Neural progenitor cell (in vitro differentiated cells): ENCODE measurements at regions not wholly inside any gene's neighbourhood (a gene's known extent, or its start where the extent isn't known, plus 50 kb on each side); places are given as distances from the start of the nearest gene placed in this dataset.

ENCODE experiments used
- EZH2 ChIP-seq: fragments of 200-600 bp; sonication (generic); IDR thresholded peaks from 2 replicates; pipeline ENCODE4 v1.6.1; 2017; ENCODE audit warnings: antibody characterized with exemption, mild to moderate bottlenecking, moderate library complexity
- EZH2phosphoT487 ChIP-seq: fragments of 200-600 bp; sonication (generic); IDR thresholded peaks from 2 replicates; pipeline ENCODE4 v1.6.1; 2017; ENCODE audit warnings: antibody characterized with exemption
- TF ChIP-seq, protein P1 (sequence below): fragments of 200-600 bp; sonication (generic); IDR thresholded peaks from 2 replicates; pipeline ENCODE4 v1.5.1; 2017; ENCODE audit warnings: antibody characterized with exemption, mild to moderate bottlenecking

DNA sequence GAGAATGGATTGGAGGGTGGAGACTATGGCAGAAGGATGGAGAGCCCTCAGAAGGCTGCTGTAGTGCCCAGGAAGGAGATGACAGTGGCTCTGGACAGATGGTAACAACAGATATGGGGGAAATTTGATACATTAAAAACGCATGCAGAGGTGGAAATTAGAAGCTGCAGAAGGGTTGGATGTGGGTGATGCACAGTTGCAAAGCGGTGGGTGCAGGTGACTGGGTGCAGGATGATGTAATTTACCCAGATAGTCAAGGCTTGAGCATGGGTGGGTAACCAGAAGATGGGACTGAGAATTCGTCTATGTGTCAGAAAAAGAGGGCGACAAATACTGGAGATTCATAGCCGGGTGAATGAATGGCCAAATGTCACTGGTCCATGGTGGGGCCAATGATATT lies 570.3 kb downstream of the MN1 start:
- TF ChIP-seq, protein P1, sequence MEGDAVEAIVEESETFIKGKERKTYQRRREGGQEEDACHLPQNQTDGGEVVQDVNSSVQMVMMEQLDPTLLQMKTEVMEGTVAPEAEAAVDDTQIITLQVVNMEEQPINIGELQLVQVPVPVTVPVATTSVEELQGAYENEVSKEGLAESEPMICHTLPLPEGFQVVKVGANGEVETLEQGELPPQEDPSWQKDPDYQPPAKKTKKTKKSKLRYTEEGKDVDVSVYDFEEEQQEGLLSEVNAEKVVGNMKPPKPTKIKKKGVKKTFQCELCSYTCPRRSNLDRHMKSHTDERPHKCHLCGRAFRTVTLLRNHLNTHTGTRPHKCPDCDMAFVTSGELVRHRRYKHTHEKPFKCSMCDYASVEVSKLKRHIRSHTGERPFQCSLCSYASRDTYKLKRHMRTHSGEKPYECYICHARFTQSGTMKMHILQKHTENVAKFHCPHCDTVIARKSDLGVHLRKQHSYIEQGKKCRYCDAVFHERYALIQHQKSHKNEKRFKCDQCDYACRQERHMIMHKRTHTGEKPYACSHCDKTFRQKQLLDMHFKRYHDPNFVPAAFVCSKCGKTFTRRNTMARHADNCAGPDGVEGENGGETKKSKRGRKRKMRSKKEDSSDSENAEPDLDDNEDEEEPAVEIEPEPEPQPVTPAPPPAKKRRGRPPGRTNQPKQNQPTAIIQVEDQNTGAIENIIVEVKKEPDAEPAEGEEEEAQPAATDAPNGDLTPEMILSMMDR = no peak
- TF ChIP-seq EZH2 (no peak), EZH2phosphoT487 (no peak)
